ENCODE measurements at regions not wholly inside any gene's neighbourhood (a gene's known extent, or its start where the extent isn't known, plus 50 kb on each side); places are given as distances from the start of the nearest gene placed in this dataset.

GRCh38 chr3:102790747-102791325 lies 356.0 kb downstream of the ZPLD1 start:
- no peak for TF ChIP-seq YY1 (IDR thresholded peaks at IDR 0.05; ENCODE audit: insufficient read depth, insufficient read length)
- TF ChIP-seq ZNF274 (IDR thresholded peaks at IDR 0.05; ENCODE audit: low read depth, low read length) = no peak
- TF ChIP-seq SUZ12 (IDR thresholded peaks at IDR 0.05; ENCODE audit: extremely low read depth, insufficient read depth, insufficient read length) = no peak
